Fibroblast of lung (primary cell): ENCODE measurements at regions not wholly inside any gene's neighbourhood (a gene's known extent, or its start where the extent isn't known, plus 50 kb on each side); places are given as distances from the start of the nearest gene placed in this dataset.

Source experiments
- CTCF ChIP-seq, 2 donors: IDR thresholded peaks in 1 of 2; conservative IDR thresholded peaks in 1 of 2; 1 replicate in 1 of 2; 2 replicates in 1 of 2; pipeline ENCODE4 v1.5.1; 2011 to 2012; ENCODE audit warnings: low read length in 2 of 2, control low read depth in 1 of 2, inconsistent platforms in 1 of 2, low read depth in 1 of 2, mild to moderate bottlenecking in 1 of 2
- EZH2 ChIP-seq: IDR thresholded peaks from 2 replicates; pipeline ENCODE4 v1.5.1; 2012; ENCODE audit warnings: low read length, control low read depth, mild to moderate bottlenecking; ENCODE audit errors: missing control alignments

GRCh38 chr16:63880948-63881347 lies 1240.9 kb downstream of the CDH11 start:
- no peak for TF ChIP-seq CTCF (conservative IDR thresholded peaks at IDR 0.05 in 1 of 2, IDR thresholded peaks at IDR 0.05 in 1 of 2; ENCODE audit: low read depth in 1 of 2, low read length in 2 of 2)
- no peak for TF ChIP-seq EZH2
